Neural cell (in vitro differentiated cells): ENCODE measurements at regions not wholly inside any gene's neighbourhood (a gene's known extent, or its start where the extent isn't known, plus 50 kb on each side); places are given as distances from the start of the nearest gene placed in this dataset.
"Not testable (repeated sequence)": the region's sequence is repeated elsewhere in the genome, so short reads cannot be mapped to it uniquely, and the experiment has no call there.

Source experiments
- H2AFZ ChIP-seq: fragments of 200-600, 300-800 bp; sonication (generic), shearing (Covaris generic); 2 replicates; pipeline ENCODE4 v1.6.0; 2014; ENCODE audit warnings: low read depth, mild to moderate bottlenecking, antibody characterized with exemption, low read length, moderate library complexity
- H3F3A ChIP-seq: fragments of 200-600 bp; shearing (Covaris generic); 2 replicates; pipeline ENCODE4 v1.6.1; 2016; ENCODE audit warnings: mild to moderate bottlenecking, moderate library complexity, mixed read lengths, antibody characterized with exemption, low read length; ENCODE audit not compliant: insufficient read depth, poor library complexity, severe bottlenecking
- H3K27ac ChIP-seq: fragments of 200-600, 300-800 bp; sonication (generic), shearing (Covaris generic); 2 replicates; pipeline ENCODE4 v1.5.1; 2014; ENCODE audit warnings: mild to moderate bottlenecking, low read length, moderate library complexity
- H3K27me3 ChIP-seq: fragments of 300-800, 200-600 bp; sonication (generic), shearing (Covaris generic); 2 replicates; pipeline ENCODE4 v1.6.0; 2014; ENCODE audit warnings: mild to moderate bottlenecking, low read depth, low read length, moderate library complexity; ENCODE audit not compliant: insufficient read depth
- H3K36me3 ChIP-seq: fragments of 300-800, 200-600 bp; sonication (generic), shearing (Covaris generic); 2 replicates; pipeline ENCODE4 v1.5.1; 2014; ENCODE audit warnings: mild to moderate bottlenecking, antibody characterized with exemption, low read length, moderate library complexity; ENCODE audit not compliant: insufficient read depth
- H3K4me2 ChIP-seq: fragments of 300-800, 200-600 bp; sonication (generic), shearing (Covaris generic); 2 replicates; pipeline ENCODE4 v1.6.0; 2014; ENCODE audit warnings: mild to moderate bottlenecking, low read length
- H3K4me3 ChIP-seq: fragments of 300-800, 200-600 bp; sonication (generic), shearing (Covaris generic); 2 replicates; pipeline ENCODE4 v1.5.1; 2014; ENCODE audit warnings: mild to moderate bottlenecking, low read length, moderate library complexity
- H3K79me2 ChIP-seq: fragments of 200-600 bp; shearing (Covaris generic); replicated peaks from 2 replicates; pipeline ENCODE4 v1.6.0; 2014; ENCODE audit warnings: mild to moderate bottlenecking, low read length, moderate library complexity; ENCODE audit not compliant: insufficient read depth
- H3K9ac ChIP-seq: fragments of 300-800, 200-600 bp; sonication (generic), shearing (Covaris generic); 2 replicates; pipeline ENCODE4 v1.6.1; 2016; ENCODE audit warnings: mild to moderate bottlenecking, low read length, mixed read lengths
- H3K9me2 ChIP-seq: fragments of 200-600 bp; shearing (Covaris generic); 2 replicates; pipeline ENCODE4 v1.6.1; 2016; ENCODE audit warnings: mild to moderate bottlenecking, low read length, mixed read lengths; ENCODE audit not compliant: insufficient read depth
- H3K9me3 ChIP-seq: fragments of 200-600, 300-800 bp; sonication (generic), shearing (Covaris generic); 2 replicates; pipeline ENCODE4 v1.6.1; 2016; ENCODE audit warnings: mild to moderate bottlenecking, mixed run types, low read length, moderate library complexity, mixed read lengths
- H4K20me1 ChIP-seq: fragments of 200-600 bp; shearing (Covaris generic); 2 replicates; pipeline ENCODE4 v1.6.1; 2016; ENCODE audit warnings: mild to moderate bottlenecking, mixed run types; ENCODE audit not compliant: insufficient read depth
- EP300 ChIP-seq: fragments of 450-650 bp; conservative IDR thresholded peaks from 2 replicates; pipeline ENCODE4 v1.6.1; 2014; ENCODE audit warnings: antibody characterized with exemption, mild to moderate bottlenecking, moderate library complexity; ENCODE audit not compliant: poor library complexity, severe bottlenecking
- EZH2 ChIP-seq: fragments of 200-600, 300-800 bp; shearing (Covaris generic), sonication (generic); IDR thresholded peaks from 2 replicates; pipeline ENCODE4 v1.6.1; 2014; ENCODE audit warnings: antibody characterized with exemption, low read length, borderline replicate concordance, mild to moderate bottlenecking; ENCODE audit not compliant: insufficient read depth, poor library complexity, severe bottlenecking
- MXI1 ChIP-seq: fragments of 450-650 bp; conservative IDR thresholded peaks from 2 replicates; pipeline ENCODE4 v1.6.1; 2014; ENCODE audit warnings: antibody characterized with exemption, mild to moderate bottlenecking; ENCODE audit not compliant: poor library complexity, severe bottlenecking
- POLR2AphosphoS5 ChIP-seq: IDR thresholded peaks from 2 replicates; pipeline ENCODE4 v1.6.1; 2012
- RAD21 ChIP-seq: fragments of 450-650 bp; conservative IDR thresholded peaks from 2 replicates; pipeline ENCODE4 v1.6.1; 2014; ENCODE audit warnings: antibody characterized with exemption, mild to moderate bottlenecking, moderate library complexity
- SMC3 ChIP-seq: fragments of 450-650 bp; conservative IDR thresholded peaks from 2 replicates; pipeline ENCODE4 v1.6.1; 2014; ENCODE audit warnings: antibody characterized with exemption, mild to moderate bottlenecking, moderate library complexity; ENCODE audit not compliant: poor library complexity
- TAF1 ChIP-seq: IDR thresholded peaks from 2 replicates; pipeline ENCODE4 v1.6.1; 2012; ENCODE audit warnings: low read depth
- TF ChIP-seq, protein P1 (sequence below): IDR thresholded peaks from 2 replicates; pipeline ENCODE4 v1.6.1; 2012; ENCODE audit warnings: borderline replicate concordance
- TF ChIP-seq, protein P2 (sequence below): fragments of 450-650 bp; IDR thresholded peaks from 2 replicates; pipeline ENCODE4 v1.5.1; 2014; ENCODE audit warnings: antibody characterized with exemption, mild to moderate bottlenecking, moderate library complexity; ENCODE audit not compliant: poor library complexity, severe bottlenecking

DNA sequence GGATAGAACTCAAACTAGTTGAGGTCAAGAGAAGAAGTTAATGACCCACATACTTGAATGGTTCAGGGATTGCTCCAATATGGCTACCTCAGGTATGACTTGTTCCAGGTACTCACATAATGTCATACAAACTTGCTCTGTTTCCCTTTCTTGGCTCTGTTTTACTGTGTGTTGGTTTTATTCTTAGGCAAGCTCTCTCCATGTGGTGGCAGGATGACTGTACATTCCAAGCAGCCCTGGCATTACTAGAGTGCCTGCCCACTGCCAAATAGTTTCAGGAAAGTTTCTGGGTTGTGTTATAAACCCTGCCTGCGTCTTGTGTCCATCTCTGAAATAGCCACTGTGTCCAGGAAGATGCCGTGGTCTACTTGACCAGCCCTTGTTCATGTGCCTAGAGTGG is 476.8 kb downstream of the SHISA9 start:
- Histone ChIP-seq H3K4me2 (no peak overlapping the region), H2AFZ (no peak overlapping the region), H3K9me3 (no peaks in the 10 kb centered on the region), H3K36me3 (no peaks in the 10 kb centered on the region), H3K9me2 (no peaks in the 10 kb centered on the region), H3K79me2 (no peaks in the 10 kb centered on the region), H3K4me3 (no peak overlapping the region), H3K27ac (no peak overlapping the region), H3F3A (no peaks in the 10 kb centered on the region), H4K20me1 (no peaks in the 10 kb centered on the region), H3K27me3 (no peaks in the 10 kb centered on the region), H3K9ac (no peak overlapping the region)
- TF ChIP-seq MXI1 (no peak), RAD21 (no peak), TAF1 (no peak), EP300 (no peak), EZH2 (no peak), POLR2AphosphoS5 (no peak), SMC3 (no peak)
- TF ChIP-seq, protein P1, sequence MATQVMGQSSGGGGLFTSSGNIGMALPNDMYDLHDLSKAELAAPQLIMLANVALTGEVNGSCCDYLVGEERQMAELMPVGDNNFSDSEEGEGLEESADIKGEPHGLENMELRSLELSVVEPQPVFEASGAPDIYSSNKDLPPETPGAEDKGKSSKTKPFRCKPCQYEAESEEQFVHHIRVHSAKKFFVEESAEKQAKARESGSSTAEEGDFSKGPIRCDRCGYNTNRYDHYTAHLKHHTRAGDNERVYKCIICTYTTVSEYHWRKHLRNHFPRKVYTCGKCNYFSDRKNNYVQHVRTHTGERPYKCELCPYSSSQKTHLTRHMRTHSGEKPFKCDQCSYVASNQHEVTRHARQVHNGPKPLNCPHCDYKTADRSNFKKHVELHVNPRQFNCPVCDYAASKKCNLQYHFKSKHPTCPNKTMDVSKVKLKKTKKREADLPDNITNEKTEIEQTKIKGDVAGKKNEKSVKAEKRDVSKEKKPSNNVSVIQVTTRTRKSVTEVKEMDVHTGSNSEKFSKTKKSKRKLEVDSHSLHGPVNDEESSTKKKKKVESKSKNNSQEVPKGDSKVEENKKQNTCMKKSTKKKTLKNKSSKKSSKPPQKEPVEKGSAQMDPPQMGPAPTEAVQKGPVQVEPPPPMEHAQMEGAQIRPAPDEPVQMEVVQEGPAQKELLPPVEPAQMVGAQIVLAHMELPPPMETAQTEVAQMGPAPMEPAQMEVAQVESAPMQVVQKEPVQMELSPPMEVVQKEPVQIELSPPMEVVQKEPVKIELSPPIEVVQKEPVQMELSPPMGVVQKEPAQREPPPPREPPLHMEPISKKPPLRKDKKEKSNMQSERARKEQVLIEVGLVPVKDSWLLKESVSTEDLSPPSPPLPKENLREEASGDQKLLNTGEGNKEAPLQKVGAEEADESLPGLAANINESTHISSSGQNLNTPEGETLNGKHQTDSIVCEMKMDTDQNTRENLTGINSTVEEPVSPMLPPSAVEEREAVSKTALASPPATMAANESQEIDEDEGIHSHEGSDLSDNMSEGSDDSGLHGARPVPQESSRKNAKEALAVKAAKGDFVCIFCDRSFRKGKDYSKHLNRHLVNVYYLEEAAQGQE, result no peak
- TF ChIP-seq, protein P2, sequence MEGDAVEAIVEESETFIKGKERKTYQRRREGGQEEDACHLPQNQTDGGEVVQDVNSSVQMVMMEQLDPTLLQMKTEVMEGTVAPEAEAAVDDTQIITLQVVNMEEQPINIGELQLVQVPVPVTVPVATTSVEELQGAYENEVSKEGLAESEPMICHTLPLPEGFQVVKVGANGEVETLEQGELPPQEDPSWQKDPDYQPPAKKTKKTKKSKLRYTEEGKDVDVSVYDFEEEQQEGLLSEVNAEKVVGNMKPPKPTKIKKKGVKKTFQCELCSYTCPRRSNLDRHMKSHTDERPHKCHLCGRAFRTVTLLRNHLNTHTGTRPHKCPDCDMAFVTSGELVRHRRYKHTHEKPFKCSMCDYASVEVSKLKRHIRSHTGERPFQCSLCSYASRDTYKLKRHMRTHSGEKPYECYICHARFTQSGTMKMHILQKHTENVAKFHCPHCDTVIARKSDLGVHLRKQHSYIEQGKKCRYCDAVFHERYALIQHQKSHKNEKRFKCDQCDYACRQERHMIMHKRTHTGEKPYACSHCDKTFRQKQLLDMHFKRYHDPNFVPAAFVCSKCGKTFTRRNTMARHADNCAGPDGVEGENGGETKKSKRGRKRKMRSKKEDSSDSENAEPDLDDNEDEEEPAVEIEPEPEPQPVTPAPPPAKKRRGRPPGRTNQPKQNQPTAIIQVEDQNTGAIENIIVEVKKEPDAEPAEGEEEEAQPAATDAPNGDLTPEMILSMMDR, result no peak

DNA sequence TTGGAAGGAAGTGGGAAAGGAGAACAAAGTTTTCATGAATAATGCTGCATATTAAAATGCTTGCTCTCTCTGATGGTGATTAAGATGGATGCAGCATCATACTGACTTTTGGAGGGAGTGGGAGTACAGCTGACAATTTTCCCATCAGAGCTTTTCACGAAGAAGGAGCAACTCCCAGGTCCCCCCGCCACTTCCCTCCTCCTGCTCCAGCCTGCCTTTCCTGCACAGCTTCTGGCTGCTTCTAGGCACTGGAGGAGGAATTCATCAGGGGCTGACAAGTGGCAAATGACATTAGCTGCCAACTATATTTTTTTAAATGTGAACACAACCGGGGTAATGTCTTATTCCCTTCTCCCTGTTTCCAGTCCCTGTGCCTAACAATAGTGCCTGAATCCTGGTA is 477.9 kb downstream of the SHISA9 start:
- no peak overlapping the region for H3K4me3 ChIP-seq
- H3K27ac ChIP-seq, result no peak overlapping the region
- H4K20me1 ChIP-seq, result no peaks in the 10 kb centered on the region
- H3K4me2 ChIP-seq, result no peak overlapping the region
- H3K9me2 ChIP-seq, result no peaks in the 10 kb centered on the region
- no peak for TF ChIP-seq POLR2AphosphoS5
- TF ChIP-seq, protein P1, result no peak
- TF ChIP-seq SMC3, result no peak
- no peak for TF ChIP-seq TAF1
- TF ChIP-seq EP300, result no peak
- TF ChIP-seq, protein P2, result no peak
- no peak for TF ChIP-seq RAD21
- TF ChIP-seq EZH2, result no peak
- no peak for TF ChIP-seq MXI1
- no peak overlapping the region for H3K9ac ChIP-seq
- no peak overlapping the region for H2AFZ ChIP-seq
- no peaks in the 10 kb centered on the region for H3K36me3 ChIP-seq
- H3K27me3 ChIP-seq, result no peaks in the 10 kb centered on the region
- H3K9me3 ChIP-seq, result no peaks in the 10 kb centered on the region
- H3K79me2 ChIP-seq, result no peaks in the 10 kb centered on the region
- no peaks in the 10 kb centered on the region for H3F3A ChIP-seq

DNA sequence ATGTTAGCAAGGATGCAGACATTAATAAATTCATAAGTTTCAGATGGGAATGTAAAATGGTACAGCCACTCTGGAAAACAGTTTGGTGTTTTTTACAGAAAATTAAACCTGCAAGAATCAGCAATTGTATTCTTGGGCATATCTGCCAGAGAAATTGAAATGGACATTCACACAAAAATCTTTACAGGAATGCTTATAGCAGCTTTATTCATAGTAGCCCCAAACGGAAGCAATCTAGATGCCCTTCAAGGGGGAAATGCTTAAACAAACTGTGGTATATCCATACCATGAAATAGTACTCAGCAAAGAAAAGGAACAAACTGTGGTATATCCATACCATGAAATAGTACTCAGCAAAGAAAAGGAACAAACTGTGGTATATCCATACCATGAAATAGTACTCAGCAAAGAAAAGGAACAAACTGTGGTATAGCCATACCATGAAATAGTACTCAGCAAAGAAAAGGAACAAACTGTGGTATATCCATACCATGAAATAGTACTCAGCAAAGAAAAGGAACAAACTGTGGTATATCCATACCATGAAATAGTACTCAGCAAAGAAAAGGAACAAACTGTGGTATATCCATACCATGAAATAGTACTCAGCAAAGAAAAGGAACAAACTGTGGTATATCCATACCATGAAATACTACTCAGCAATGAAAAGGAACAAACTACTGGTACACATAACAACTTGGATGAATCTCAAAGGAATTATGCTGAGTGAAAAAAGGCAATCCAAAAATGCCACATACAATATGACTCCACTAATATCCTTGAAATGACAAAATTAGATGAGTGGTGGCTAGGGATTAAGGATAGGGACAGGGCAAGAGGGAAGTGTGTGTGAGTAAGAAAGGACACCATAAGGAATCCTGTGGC is 484.0 kb downstream of the SHISA9 start:
- H2AFZ ChIP-seq, H3K36me3 ChIP-seq, H3K9ac ChIP-seq, H3K27me3 ChIP-seq, H3K27ac ChIP-seq, H3K4me2 ChIP-seq, H3K9me2 ChIP-seq, H3K79me2 ChIP-seq, H3K4me3 ChIP-seq, H4K20me1 ChIP-seq, H3F3A ChIP-seq: not testable (repeated sequence)
- peaks cover 20% of the 10 kb centered on the region for H3K9me3 ChIP-seq
